Pancreas (tissue), 10 donors: ENCODE measurements at regions not wholly inside any gene's neighbourhood (a gene's known extent, or its start where the extent isn't known, plus 50 kb on each side); places are given as distances from the start of the nearest gene placed in this dataset.

Experiments used
- ATAC-seq, 4 donors: fragments of 200-7000 bp; cut with Tn5 transposase; one replicate each; pipeline versions ENCODE4 v1.8.0 to v1.9.1; 2020; ENCODE audit warnings: mild to moderate bottlenecking in 4 of 4, moderate library complexity in 4 of 4
- DNase-seq, 6 donors: peaks; one replicate each; pipeline ENCODE4 v3.0.0-alpha.2; 2020
- FAIRE-seq: peaks from 2 replicates; lab custom pipeline; 2012; peaks lifted over from hg19 to GRCh38; lab: Jason Lieb, UNC
- H3K27ac ChIP-seq, 4 donors: fragments of 200-600 bp; sonication (generic); 1 replicate in 3 of 4; 2 replicates in 1 of 4; pipeline versions ENCODE4 v1.5.0 to v1.8.0; 2020
- H3K27me3 ChIP-seq, 4 donors: fragments of 200-600 bp; one replicate each; pipeline ENCODE4 v1.8.0; 2021
- H3K36me3 ChIP-seq, 3 donors: fragments of 200-600 bp; sonication (generic) in 1 of 3; one replicate each; pipeline versions ENCODE4 v1.5.0 to v1.8.0; 2020 to 2021
- H3K4me1 ChIP-seq, 3 donors: fragments of 200-600 bp; one replicate each; pipeline ENCODE4 v1.8.0; 2021
- H3K4me3 ChIP-seq, 4 donors: fragments of 200-600 bp; sonication (generic) in 2 of 4; one replicate each; pipeline versions ENCODE4 v1.5.0 to v1.8.0; 2020 to 2021
- H3K9me3 ChIP-seq, 4 donors: fragments of 200-600 bp; one replicate each; pipeline ENCODE4 v1.8.0; 2021
- CTCF ChIP-seq, 4 donors: fragments of 200-600 bp; sonication (generic) in 3 of 4; IDR thresholded peaks; one replicate each; pipeline versions ENCODE4 v1.5.0 to v1.8.0; 2021; ENCODE audit warnings: antibody characterized with exemption in 4 of 4
- WGBS, 2 donors: extraction: QIAGEN DNeasy Blood & Tissue Kit; methylation state at CpG; one replicate each; pipeline ENCODE4 v1.1.7; 2013; 5-methylcytosine and 5-hydroxymethylcytosine counted together
- intact Hi-C, 3 donors: fragments of 100-400 bp; cut with DNase I; formaldehyde crosslinking; loops; one replicate each; pipeline versions ENCODE4 v1.11.1 to v1.14.2; 2022
- donor health status: healthy with polysubstance abuse.
- donor health status: DM: no; HTN: no; CAD: no; lungs with moderate emphysema.
- donor health status: DM: no; HTN: no; CAD: no.
- donor health status: control.
- donor health status: control.
- donor health status: Bipolar disorder and iron deficiency.
- donor health status: DM: yes; HTN: yes; CAD: no.
- donor health status: DM: no; HTN: no; CAD: no.
- donor health status: DM: no; HTN: no; CAD: no.
- donor health status: DM: yes; HTN: yes; CAD: no.

GRCh38 chr5:159734366-159734765 is 181.9 kb upstream of the ADRA1B start:
- no peaks in the 10 kb centered on the region for H3K4me1 ChIP-seq
- FAIRE-seq = no peak
- DNase-seq = no peak
- H3K9me3 ChIP-seq = no peaks in the 10 kb centered on the region
- intact Hi-C loops = no loop called here
- ATAC-seq = no peak
- 54 to 67% methylated on average over 2 of the region's 2 CpGs for WGBS, 2 donors
- no peaks in the 10 kb centered on the region for H3K27me3 ChIP-seq
- no peak overlapping the region for H3K27ac ChIP-seq
- no peak overlapping the region for H3K4me3 ChIP-seq
- H3K36me3 ChIP-seq = no peaks in the 10 kb centered on the region
- no peak for TF ChIP-seq CTCF (IDR thresholded peaks at IDR 0.05)

- no peak for TF ChIP-seq CTCF (IDR thresholded peaks at IDR 0.05)
- FAIRE-seq (no peak), DNase-seq (no peak), ATAC-seq (no peak)
- intact Hi-C loops = no loop called here
- H3K27me3 ChIP-seq = no peaks in the 10 kb centered on the region
- WGBS, 2 donors = 38 to 53% methylated on average over 2 of the region's 2 CpGs
- no peaks in the 10 kb centered on the region for H3K9me3 ChIP-seq
- H3K36me3 ChIP-seq = no peaks in the 10 kb centered on the region
- H3K4me3 ChIP-seq = no peak overlapping the region
- no peak overlapping the region for H3K27ac ChIP-seq
- no peaks in the 10 kb centered on the region for H3K4me1 ChIP-seq
These were observed 181.2 kb upstream of the ADRA1B start for GRCh38 chr5:159735036-159735435.

- H3K9me3 ChIP-seq = no peaks in the 10 kb centered on the region
- H3K36me3 ChIP-seq = no peaks in the 10 kb centered on the region
- no peak overlapping the region for H3K27ac ChIP-seq
- FAIRE-seq (no peak), ATAC-seq (no peak), DNase-seq (no peak)
- no peak for TF ChIP-seq CTCF (IDR thresholded peaks at IDR 0.05)
- intact Hi-C loops = no loop called here
- 49 to 59% methylated on average over 8 of the region's 8 CpGs for WGBS, 2 donors
- H3K4me3 ChIP-seq = no peak overlapping the region
- no peaks in the 10 kb centered on the region for H3K4me1 ChIP-seq
- no peaks in the 10 kb centered on the region for H3K27me3 ChIP-seq
These were observed 180.3 kb upstream of the ADRA1B start for GRCh38 chr5:159735749-159736660.

GRCh38 chr5:159736844-159737243 is 179.4 kb upstream of the ADRA1B start:
- H3K9me3 ChIP-seq = no peaks in the 10 kb centered on the region
- no peaks in the 10 kb centered on the region for H3K4me1 ChIP-seq
- H3K27me3 ChIP-seq = no peaks in the 10 kb centered on the region
- no peak for FAIRE-seq
- TF ChIP-seq CTCF (IDR thresholded peaks at IDR 0.05) = no peak
- no peaks in the 10 kb centered on the region for H3K36me3 ChIP-seq
- intact Hi-C loops = no loop called here
- ATAC-seq = no peak
- no peak overlapping the region for H3K27ac ChIP-seq
- WGBS, 2 donors = 23 to 24% methylated on average over 2 of the region's 2 CpGs
- DNase-seq = no peak
- no peak overlapping the region for H3K4me3 ChIP-seq

- DNase-seq (no peak), FAIRE-seq (no peak), ATAC-seq (no peak)
- H3K36me3 ChIP-seq = no peaks in the 10 kb centered on the region
- no peak overlapping the region for H3K4me3 ChIP-seq
- H3K27me3 ChIP-seq = no peaks in the 10 kb centered on the region
- WGBS, 2 donors = 66 to 73% methylated on average over 5 of the region's 5 CpGs
- no peaks in the 10 kb centered on the region for H3K4me1 ChIP-seq
- H3K27ac ChIP-seq = no peak overlapping the region
- intact Hi-C loops = no loop called here
- H3K9me3 ChIP-seq = no peaks in the 10 kb centered on the region
- TF ChIP-seq CTCF (IDR thresholded peaks at IDR 0.05) = no peak
These were observed 179.0 kb upstream of the ADRA1B start for GRCh38 chr5:159737263-159737662.
